Lower leg skin (tissue), 3 donors: ENCODE measurements at regions not wholly inside any gene's neighbourhood (a gene's known extent, or its start where the extent isn't known, plus 50 kb on each side); places are given as distances from the start of the nearest gene placed in this dataset.

Experiments used
- CTCF ChIP-seq, 3 donors: fragments of 450-650 bp; IDR thresholded peaks; one replicate each; pipeline ENCODE4 v1.5.1; 2016; ENCODE audit warnings: antibody characterized with exemption in 3 of 3, mild to moderate bottlenecking in 3 of 3, moderate library complexity in 2 of 3
- POLR2A ChIP-seq, 2 donors: fragments of 450-650 bp; IDR thresholded peaks; one replicate each; pipeline ENCODE4 v1.6.1; 2016 to 2017; ENCODE audit warnings: antibody characterized with exemption in 2 of 2, mild to moderate bottlenecking in 1 of 2, moderate library complexity in 1 of 2

- TF ChIP-seq CTCF (IDR thresholded peaks at IDR 0.05) (no peak), POLR2A (IDR thresholded peaks at IDR 0.05) (no peak)
These were observed 1277.6 kb downstream of the AACS start for GRCh38 chr12:126342866-126343265.
